Esophagus squamous epithelium (tissue), 4 donors: ENCODE measurements at regions not wholly inside any gene's neighbourhood (a gene's known extent, or its start where the extent isn't known, plus 50 kb on each side); places are given as distances from the start of the nearest gene placed in this dataset.

ENCODE experiments used
- CTCF ChIP-seq, 6 experiments: fragments of 450-650 bp in 4 of 6; fragments of 200-600 bp in 2 of 6; sonication (generic) in 2 of 6; IDR thresholded peaks; one replicate each; pipeline ENCODE4 v1.5.1; 2016 to 2019; ENCODE audit warnings: antibody characterized with exemption in 6 of 6, mild to moderate bottlenecking in 4 of 6, moderate library complexity in 4 of 6
- POLR2A ChIP-seq, 4 donors: fragments of 450-650 bp; IDR thresholded peaks; one replicate each; pipeline ENCODE4 v1.6.1; 2017; ENCODE audit warnings: antibody characterized with exemption in 4 of 4, mild to moderate bottlenecking in 4 of 4, moderate library complexity in 3 of 4

- TF ChIP-seq CTCF (IDR thresholded peaks at IDR 0.05), result no peak
- TF ChIP-seq POLR2A (IDR thresholded peaks at IDR 0.05), result no peak
Measured at GRCh38 chr10:90997670-90998069, 76.8 kb upstream of the ANKRD1 start.
